ENCODE measurements at regions not wholly inside any gene's neighbourhood (a gene's known extent, or its start where the extent isn't known, plus 50 kb on each side); places are given as distances from the start of the nearest gene placed in this dataset.

GRCh38 chr11:103534959-103535358 lies 425.7 kb downstream of the DYNC2H1 start:
- no peak for TF ChIP-seq EP300 (IDR thresholded peaks at IDR 0.05)
- no peak for TF ChIP-seq POLR2A (IDR thresholded peaks at IDR 0.05)
- TF ChIP-seq CTCF (IDR thresholded peaks at IDR 0.05): no peak

All from stomach (tissue), 4 donors.